CD4-positive, alpha-beta T cell treated with Interferon alpha-2 for 1 hour (primary cell): ENCODE measurements at regions not wholly inside any gene's neighbourhood (a gene's known extent, or its start where the extent isn't known, plus 50 kb on each side); places are given as distances from the start of the nearest gene placed in this dataset.
"Not testable (repeated sequence)": the region's sequence is repeated elsewhere in the genome, so short reads cannot be mapped to it uniquely, and the experiment has no call there.

ENCODE experiments used
- DNase-seq, 2 donors: peaks; one replicate each; pipeline ENCODE4 v3.0.0-alpha.2; 2020 to 2022

GRCh38 chr13:83201506-83201905 lies 680.8 kb downstream of the SLITRK1 start:
- DNase-seq, result no peak

- no peak for DNase-seq
Observed at GRCh38 chr13:83197316-83197715, 685.0 kb downstream of the SLITRK1 start.

GRCh38 chr13:83190020-83190419 lies 692.3 kb downstream of the SLITRK1 start:
- DNase-seq, result no peak

- DNase-seq, result no peak
Observed at GRCh38 chr13:83184819-83185218, 697.5 kb downstream of the SLITRK1 start.

GRCh38 chr13:83184150-83184475 lies 698.2 kb downstream of the SLITRK1 start:
- no peak for DNase-seq

- no peak for DNase-seq
Observed at GRCh38 chr13:83183439-83184149, 698.7 kb downstream of the SLITRK1 start.

GRCh38 chr13:83182845-83183244 lies 699.4 kb downstream of the SLITRK1 start:
- no peak for DNase-seq

- no peak for DNase-seq
Observed at GRCh38 chr13:83178008-83178407, 704.3 kb downstream of the SLITRK1 start.

GRCh38 chr13:83168590-83168989 lies 713.7 kb downstream of the SLITRK1 start:
- DNase-seq, result no peak

- no peak for DNase-seq
Observed at GRCh38 chr13:83167203-83167602, 715.1 kb downstream of the SLITRK1 start.

- no peak for DNase-seq
Observed at GRCh38 chr13:83166550-83166949, 715.7 kb downstream of the SLITRK1 start.

- DNase-seq, result no peak
Observed at GRCh38 chr13:83162493-83162892, 719.8 kb downstream of the SLITRK1 start.

GRCh38 chr13:83153848-83154247 lies 728.4 kb downstream of the SLITRK1 start:
- no peak for DNase-seq

GRCh38 chr13:83151308-83151660 lies 731.0 kb downstream of the SLITRK1 start:
- DNase-seq, result no peak

GRCh38 chr13:83150616-83151307 lies 731.5 kb downstream of the SLITRK1 start:
- DNase-seq, result no peak

- no peak for DNase-seq
Observed at GRCh38 chr13:83136660-83137059, 745.6 kb downstream of the SLITRK1 start.

- no peak for DNase-seq
Observed at GRCh38 chr13:83125791-83126190, 756.5 kb downstream of the SLITRK1 start.

GRCh38 chr13:83121896-83122295 lies 760.4 kb downstream of the SLITRK1 start:
- no peak for DNase-seq

GRCh38 chr13:83117046-83117445 lies 765.2 kb downstream of the SLITRK1 start:
- no peak for DNase-seq

GRCh38 chr13:83101574-83102247 lies 780.6 kb downstream of the SLITRK1 start:
- not testable (repeated sequence) for DNase-seq

GRCh38 chr13:83100237-83100636 lies 782.0 kb downstream of the SLITRK1 start:
- no peak for DNase-seq

- DNase-seq, result no peak
Observed at GRCh38 chr13:83088858-83089257, 793.4 kb downstream of the SLITRK1 start.

GRCh38 chr13:83086948-83087347 lies 795.3 kb downstream of the SLITRK1 start:
- DNase-seq, result no peak

- DNase-seq, result no peak
Observed at GRCh38 chr13:83086088-83086487, 796.2 kb downstream of the SLITRK1 start.
